Colonic mucosa (tissue), 4 donors: ENCODE measurements at regions not wholly inside any gene's neighbourhood (a gene's known extent, or its start where the extent isn't known, plus 50 kb on each side); places are given as distances from the start of the nearest gene placed in this dataset.

Experiments
- DNase-seq: peaks from one replicate; pipeline ENCODE4 v3.0.0-alpha.2; 2020
- H3K27ac ChIP-seq: fragments of 200-600 bp; one replicate; pipeline ENCODE4 v1.8.0; 2021
- H3K27me3 ChIP-seq: fragments of 200-600 bp; one replicate; pipeline ENCODE4 v1.8.0; 2021
- H3K36me3 ChIP-seq: fragments of 200-600 bp; one replicate; pipeline ENCODE4 v1.8.0; 2021
- H3K4me1 ChIP-seq: fragments of 200-600 bp; one replicate; pipeline ENCODE4 v1.8.0; 2021; ENCODE audit warnings: mild to moderate bottlenecking
- H3K4me3 ChIP-seq: fragments of 200-600 bp; one replicate; pipeline ENCODE4 v1.8.0; 2021
- H3K9ac ChIP-seq, 2 donors: one replicate each; pipeline ENCODE4 v1.7.0; 2013; ENCODE audit warnings: control low read depth in 2 of 2, low read depth in 2 of 2, low read length in 2 of 2
- H3K9me3 ChIP-seq: fragments of 200-600 bp; one replicate; pipeline ENCODE4 v1.8.0; 2021
- intact Hi-C: fragments of 100-400 bp; cut with DNase I; formaldehyde crosslinking; loops from one replicate; pipeline ENCODE4 v1.14.1; 2022
- TF ChIP-seq, protein P1 (sequence below): fragments of 200-600 bp; IDR thresholded peaks from one replicate; pipeline ENCODE4 v1.8.0; 2022; ENCODE audit warnings: antibody characterized with exemption, mild to moderate bottlenecking
- donor health status: healthy.
- donor health status: DM: no; HTN: no; CAD: no.
- donor health status: DM: no; HTN: no; CAD: no.

DNA sequence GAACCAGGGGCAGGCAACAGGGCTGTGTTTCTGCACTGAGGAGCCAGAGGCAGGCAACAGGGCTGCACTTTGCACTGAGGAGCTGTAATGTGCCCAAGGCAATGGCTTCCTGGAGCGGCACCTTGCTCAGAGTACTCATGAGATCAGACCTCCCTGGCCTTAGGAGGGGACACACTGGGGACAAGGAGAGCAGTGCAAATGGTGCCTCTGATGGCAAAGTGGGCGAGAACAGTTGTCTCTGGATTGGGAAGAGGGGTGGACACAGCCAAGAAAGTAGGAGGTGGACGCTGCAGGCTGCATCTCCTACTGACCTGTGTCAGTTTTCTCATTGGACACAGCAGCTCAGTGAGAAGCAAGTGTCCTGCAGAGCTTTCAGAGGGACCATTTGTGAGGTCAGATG lies 1443.3 kb downstream of the TBC1D22A start:
- Histone ChIP-seq H3K4me1 (no peaks in the 10 kb centered on the region), H3K27me3 (no peaks in the 10 kb centered on the region), H3K4me3 (no peak overlapping the region), H3K9ac (no peak overlapping the region), H3K9me3 (no peaks in the 10 kb centered on the region), H3K36me3 (no peaks in the 10 kb centered on the region), H3K27ac (no peak overlapping the region)
- TF ChIP-seq, protein P1, sequence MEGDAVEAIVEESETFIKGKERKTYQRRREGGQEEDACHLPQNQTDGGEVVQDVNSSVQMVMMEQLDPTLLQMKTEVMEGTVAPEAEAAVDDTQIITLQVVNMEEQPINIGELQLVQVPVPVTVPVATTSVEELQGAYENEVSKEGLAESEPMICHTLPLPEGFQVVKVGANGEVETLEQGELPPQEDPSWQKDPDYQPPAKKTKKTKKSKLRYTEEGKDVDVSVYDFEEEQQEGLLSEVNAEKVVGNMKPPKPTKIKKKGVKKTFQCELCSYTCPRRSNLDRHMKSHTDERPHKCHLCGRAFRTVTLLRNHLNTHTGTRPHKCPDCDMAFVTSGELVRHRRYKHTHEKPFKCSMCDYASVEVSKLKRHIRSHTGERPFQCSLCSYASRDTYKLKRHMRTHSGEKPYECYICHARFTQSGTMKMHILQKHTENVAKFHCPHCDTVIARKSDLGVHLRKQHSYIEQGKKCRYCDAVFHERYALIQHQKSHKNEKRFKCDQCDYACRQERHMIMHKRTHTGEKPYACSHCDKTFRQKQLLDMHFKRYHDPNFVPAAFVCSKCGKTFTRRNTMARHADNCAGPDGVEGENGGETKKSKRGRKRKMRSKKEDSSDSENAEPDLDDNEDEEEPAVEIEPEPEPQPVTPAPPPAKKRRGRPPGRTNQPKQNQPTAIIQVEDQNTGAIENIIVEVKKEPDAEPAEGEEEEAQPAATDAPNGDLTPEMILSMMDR: no peak
- intact Hi-C loops: no loop called here
- peak; percentile 9 for DNase-seq

DNA sequence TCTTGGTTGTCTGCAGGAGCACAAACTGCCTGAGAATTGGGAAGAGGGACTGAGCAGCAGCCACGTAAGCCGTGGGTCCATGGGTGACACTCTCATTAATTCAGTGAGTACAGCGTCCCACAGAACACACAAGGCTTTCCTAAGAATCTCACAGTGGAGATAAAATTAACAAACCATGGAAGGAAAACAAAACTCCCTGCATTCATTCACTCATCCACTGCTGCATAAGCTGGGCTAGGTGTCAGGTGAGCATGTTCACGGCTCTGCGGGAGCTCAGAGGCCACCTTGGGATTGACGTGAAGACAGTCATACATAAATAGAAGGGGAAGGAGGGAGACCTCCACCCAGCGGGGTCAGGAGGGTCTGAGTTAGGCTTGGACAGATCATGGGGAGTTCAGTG lies 1442.7 kb downstream of the TBC1D22A start:
- H3K36me3 ChIP-seq: no peaks in the 10 kb centered on the region
- H3K27me3 ChIP-seq: no peaks in the 10 kb centered on the region
- intact Hi-C loops: no loop called here
- no peak for DNase-seq
- no peak overlapping the region for H3K9ac ChIP-seq
- H3K9me3 ChIP-seq: no peaks in the 10 kb centered on the region
- no peak overlapping the region for H3K4me3 ChIP-seq
- no peak overlapping the region for H3K27ac ChIP-seq
- TF ChIP-seq, protein P1: no peak
- no peaks in the 10 kb centered on the region for H3K4me1 ChIP-seq

DNA sequence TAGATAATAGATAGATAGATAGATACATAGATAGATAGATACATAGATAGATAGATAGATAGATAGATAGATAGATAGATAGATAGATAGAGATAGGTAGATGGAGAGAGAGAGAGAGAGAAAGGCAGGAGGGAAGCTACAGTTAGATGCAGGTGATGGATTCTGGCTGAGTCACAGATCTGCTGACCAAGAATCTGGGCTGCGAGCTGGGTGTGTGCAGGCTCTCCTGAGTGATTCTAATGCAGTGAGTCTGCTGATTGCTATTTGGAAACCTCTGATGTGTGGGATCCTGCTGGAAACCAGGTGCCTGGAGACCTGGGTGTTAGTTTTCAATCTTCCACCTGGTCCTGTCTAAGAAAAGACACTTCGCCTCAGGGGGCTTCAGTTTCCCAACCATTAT lies 1441.8 kb downstream of the TBC1D22A start:
- H3K4me3 ChIP-seq: no peak overlapping the region
- intact Hi-C loops: no loop called here
- H3K36me3 ChIP-seq: no peaks in the 10 kb centered on the region
- TF ChIP-seq, protein P1: no peak
- no peaks in the 10 kb centered on the region for H3K4me1 ChIP-seq
- H3K9ac ChIP-seq: no peak overlapping the region
- peak; percentile 11 for DNase-seq
- no peaks in the 10 kb centered on the region for H3K27me3 ChIP-seq
- H3K9me3 ChIP-seq: no peaks in the 10 kb centered on the region
- no peak overlapping the region for H3K27ac ChIP-seq

DNA sequence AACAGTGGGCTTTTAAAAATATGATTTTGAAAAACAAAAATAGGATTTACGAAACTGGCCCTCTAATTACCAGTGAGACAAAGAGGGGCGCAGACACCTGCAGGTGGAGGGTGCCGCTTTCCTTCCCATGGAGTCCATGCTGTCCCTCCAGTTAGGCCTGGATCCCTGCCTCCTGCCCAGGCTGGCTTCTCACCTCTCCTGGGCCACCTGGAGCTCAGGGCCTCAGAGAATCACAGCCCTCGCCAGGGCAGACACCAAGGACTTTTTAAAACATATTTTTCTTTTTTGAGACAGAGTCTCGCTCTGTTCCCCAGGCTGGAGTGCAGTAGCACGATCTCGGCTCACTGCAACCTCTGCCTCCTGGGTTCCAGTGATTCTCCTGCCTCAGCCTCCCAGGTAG lies 1437.2 kb downstream of the TBC1D22A start:
- peak; percentile 5 for DNase-seq
- TF ChIP-seq, protein P1: no peak
- Histone ChIP-seq H3K9me3 (no peaks in the 10 kb centered on the region), H3K27ac (no peak overlapping the region), H3K4me3 (no peak overlapping the region), H3K27me3 (no peaks in the 10 kb centered on the region), H3K36me3 (no peaks in the 10 kb centered on the region), H3K4me1 (no peaks in the 10 kb centered on the region), H3K9ac (no peak overlapping the region)
- intact Hi-C loops: no loop called here

DNA sequence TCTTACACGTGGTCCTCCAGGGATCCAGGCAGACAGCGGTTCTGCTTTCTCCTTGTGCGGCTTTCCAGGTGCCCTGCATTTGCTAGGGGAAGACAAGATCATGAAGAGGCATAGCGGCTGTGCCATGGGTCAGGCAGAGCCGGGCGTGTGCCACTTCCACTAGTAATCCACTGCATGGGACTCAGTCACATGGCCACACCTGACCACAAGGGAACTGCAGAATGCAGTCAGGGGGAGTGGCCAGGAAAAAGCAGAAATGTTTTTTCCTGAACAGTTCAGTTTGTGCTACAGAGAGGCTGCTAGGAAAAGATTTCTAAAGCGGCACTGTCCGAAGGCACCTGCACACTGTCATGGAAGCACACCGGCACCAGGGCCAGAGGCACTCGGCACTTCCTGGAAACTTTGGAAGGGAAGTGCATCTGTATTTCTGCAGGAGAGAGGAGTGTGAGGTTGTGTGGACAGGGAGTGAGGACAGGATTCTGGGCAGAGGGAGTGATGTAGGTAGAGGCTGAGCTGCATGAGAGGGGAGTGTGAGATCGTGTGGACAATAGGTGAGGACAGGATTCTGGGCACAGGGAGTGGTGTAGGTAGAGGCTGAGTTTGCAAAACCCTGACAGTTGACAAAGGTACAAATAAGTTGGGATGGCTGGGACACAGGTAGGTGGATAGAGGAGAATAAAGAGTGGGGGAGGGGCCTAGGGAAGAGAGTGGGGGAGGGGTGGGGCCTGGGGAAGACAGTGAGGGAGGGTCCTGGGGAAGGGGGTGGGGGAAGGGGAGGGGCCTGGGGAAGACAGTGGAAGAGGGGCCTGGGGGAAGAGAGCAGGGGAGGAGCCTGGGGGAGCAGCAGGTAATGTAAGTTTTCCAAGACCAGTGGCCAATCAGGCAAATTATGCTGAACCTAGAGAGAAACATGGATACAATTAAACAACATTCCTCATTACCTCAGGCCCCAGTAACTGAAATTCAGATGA lies 1436.3 kb downstream of the TBC1D22A start:
- Histone ChIP-seq H3K4me1 (no peaks in the 10 kb centered on the region), H3K9ac (no peak overlapping the region), H3K27ac (no peak overlapping the region), H3K36me3 (no peaks in the 10 kb centered on the region), H3K27me3 (no peaks in the 10 kb centered on the region), H3K9me3 (no peaks in the 10 kb centered on the region), H3K4me3 (no peak overlapping the region)
- intact Hi-C loops: no loop called here
- TF ChIP-seq, protein P1: no peak
- peak; percentile 13 for DNase-seq
